ENCODE measurements at regions not wholly inside any gene's neighbourhood (a gene's known extent, or its start where the extent isn't known, plus 50 kb on each side); places are given as distances from the start of the nearest gene placed in this dataset.

GRCh38 chr7:91443862-91444261, 179.6 kb downstream of the FZD1 start:
- Histone ChIP-seq H3K9me3 (ENCODE audit: control insufficient read depth, insufficient read depth, low read depth, low read length) (no peaks in the 10 kb centered on the region), H3K4me3 (ENCODE audit: low read depth in 2 of 2, low read length in 2 of 2) (no peak overlapping the region), H3K27me3 (ENCODE audit: control insufficient read depth, insufficient read depth, low read length) (no peaks in the 10 kb centered on the region), H3K27ac (ENCODE audit: low read length) (no peak overlapping the region), H3K4me1 (ENCODE audit: control insufficient read depth, insufficient read depth, low read length) (no peaks in the 10 kb centered on the region), H3K36me3 (ENCODE audit: control insufficient read depth, insufficient read depth, low read length) (no peaks in the 10 kb centered on the region)
- in situ Hi-C loops (cut with HindIII; ENCODE audit: low pct_unique_long_range_greater_than_20kb, low sequenced_read_pairs) (no loop called here), intact Hi-C loops (cut with micrococcal nuclease; ENCODE audit: unreplicated experiment) (no loop called here)
- no peak for ATAC-seq
- ChIA-PET POLR2A (no interaction called here), CTCF (no interaction called here)
- DNase-seq (ENCODE audit: low read depth, low spot score): no peak
- no peak for TF ChIP-seq TCF7L2 (IDR thresholded peaks at IDR 0.05; ENCODE audit: low read depth, low read length)
- TF ChIP-seq POLR2AphosphoS5 (IDR thresholded peaks at IDR 0.05; ENCODE audit: low read depth, low read length): no peak
- TF ChIP-seq CTCF (IDR thresholded peaks at IDR 0.05): no peak
- TF ChIP-seq SIN3A (IDR thresholded peaks at IDR 0.05; ENCODE audit: borderline replicate concordance, insufficient read depth, low read depth, low read length): no peak
- TF ChIP-seq REST (IDR thresholded peaks at IDR 0.05; ENCODE audit: insufficient read depth in 1 of 2, low read depth in 2 of 2, low read length in 1 of 2): no peak
- no TSS peak for BruUV-seq (replicated peaks)

- no peak for TF ChIP-seq TCF7L2 (IDR thresholded peaks at IDR 0.05; ENCODE audit: low read depth, low read length)
- TF ChIP-seq REST (IDR thresholded peaks at IDR 0.05; ENCODE audit: insufficient read depth in 1 of 2, low read depth in 2 of 2, low read length in 1 of 2): no peak
- TF ChIP-seq POLR2AphosphoS5 (IDR thresholded peaks at IDR 0.05; ENCODE audit: low read depth, low read length): no peak
- no peak for TF ChIP-seq CTCF (IDR thresholded peaks at IDR 0.05)
- no peak for TF ChIP-seq SIN3A (IDR thresholded peaks at IDR 0.05; ENCODE audit: borderline replicate concordance, insufficient read depth, low read depth, low read length)
- intact Hi-C loops (cut with micrococcal nuclease; ENCODE audit: unreplicated experiment) (no loop called here), in situ Hi-C loops (cut with HindIII; ENCODE audit: low pct_unique_long_range_greater_than_20kb, low sequenced_read_pairs) (no loop called here)
- Histone ChIP-seq H3K27ac (ENCODE audit: low read length) (no peak overlapping the region), H3K9me3 (ENCODE audit: control insufficient read depth, insufficient read depth, low read depth, low read length) (no peaks in the 10 kb centered on the region), H3K36me3 (ENCODE audit: control insufficient read depth, insufficient read depth, low read length) (no peaks in the 10 kb centered on the region), H3K4me1 (ENCODE audit: control insufficient read depth, insufficient read depth, low read length) (no peaks in the 10 kb centered on the region), H3K4me3 (ENCODE audit: low read depth in 2 of 2, low read length in 2 of 2) (no peak overlapping the region), H3K27me3 (ENCODE audit: control insufficient read depth, insufficient read depth, low read length) (no peaks in the 10 kb centered on the region)
- no peak for ATAC-seq
- POLR2A ChIA-PET: no interaction called here
- CTCF ChIA-PET: no interaction called here
- BruUV-seq (replicated peaks): no TSS peak
- DNase-seq (ENCODE audit: low read depth, low spot score): no peak
These were observed 182.6 kb downstream of the FZD1 start for GRCh38 chr7:91446819-91447218.

Data from Panc1 (cell line).